Lower lobe of right lung (tissue), 2 donors: ENCODE measurements at regions not wholly inside any gene's neighbourhood (a gene's known extent, or its start where the extent isn't known, plus 50 kb on each side); places are given as distances from the start of the nearest gene placed in this dataset.

Experiments
- ATAC-seq, 2 donors: fragments of 200-7000 bp; cut with Tn5 transposase; one replicate each; pipeline ENCODE4 v1.9.1; 2020 to 2022; ENCODE audit warnings: mild to moderate bottlenecking in 2 of 2, moderate library complexity in 2 of 2
- DNase-seq: peaks from one replicate; pipeline ENCODE4 v3.0.0-alpha.2; 2020
- H3K27ac ChIP-seq: fragments of 200-600 bp; one replicate; pipeline ENCODE4 v1.8.0; 2022
- H3K27me3 ChIP-seq: fragments of 200-600 bp; one replicate; pipeline ENCODE4 v1.8.0; 2022; ENCODE audit warnings: low read depth
- H3K36me3 ChIP-seq: fragments of 200-600 bp; one replicate; pipeline ENCODE4 v1.8.0; 2022; ENCODE audit warnings: mild to moderate bottlenecking
- H3K4me1 ChIP-seq: fragments of 200-600 bp; one replicate; pipeline ENCODE4 v1.8.0; 2022
- H3K4me3 ChIP-seq: fragments of 200-600 bp; one replicate; pipeline ENCODE4 v1.8.0; 2022; ENCODE audit warnings: mild to moderate bottlenecking
- H3K9me3 ChIP-seq: fragments of 200-600 bp; one replicate; pipeline ENCODE4 v1.8.0; 2022
- CTCF ChIP-seq: fragments of 200-600 bp; IDR thresholded peaks from one replicate; pipeline ENCODE4 v1.8.0; 2022; ENCODE audit warnings: antibody characterized with exemption, mild to moderate bottlenecking
- intact Hi-C: fragments of 100-400 bp; cut with DNase I; formaldehyde crosslinking; loops from one replicate; pipeline ENCODE4 v1.11.0; 2022
- donor health status: DM: no; HTN: yes; CAD: no; lungs with severe emphysema.

GRCh38 chr4:160299177-160299576, 1196.3 kb downstream of the RAPGEF2 start:
- H3K4me1 ChIP-seq: no peaks in the 10 kb centered on the region
- DNase-seq: no peak

GRCh38 chr4:160299608-160300007, 1196.7 kb downstream of the RAPGEF2 start:
- intact Hi-C loops: no loop called here
- Histone ChIP-seq H3K36me3 (no peaks in the 10 kb centered on the region), H3K4me3 (no peak overlapping the region), H3K27me3 (no peaks in the 10 kb centered on the region), H3K9me3 (no peaks in the 10 kb centered on the region), H3K4me1 (no peaks in the 10 kb centered on the region), H3K27ac (no peak overlapping the region)
- DNase-seq (no peak), ATAC-seq (no peak)
- no peak for TF ChIP-seq CTCF

More at GRCh38 chr4:160299177-160299576, 1196.3 kb downstream of the RAPGEF2 start:
- H3K27ac ChIP-seq: no peak overlapping the region
- H3K36me3 ChIP-seq: no peaks in the 10 kb centered on the region
- H3K4me3 ChIP-seq: no peak overlapping the region
- ATAC-seq: no peak
- intact Hi-C loops: no loop called here
- no peaks in the 10 kb centered on the region for H3K27me3 ChIP-seq
- TF ChIP-seq CTCF: no peak
- H3K9me3 ChIP-seq: no peaks in the 10 kb centered on the region

DNA sequence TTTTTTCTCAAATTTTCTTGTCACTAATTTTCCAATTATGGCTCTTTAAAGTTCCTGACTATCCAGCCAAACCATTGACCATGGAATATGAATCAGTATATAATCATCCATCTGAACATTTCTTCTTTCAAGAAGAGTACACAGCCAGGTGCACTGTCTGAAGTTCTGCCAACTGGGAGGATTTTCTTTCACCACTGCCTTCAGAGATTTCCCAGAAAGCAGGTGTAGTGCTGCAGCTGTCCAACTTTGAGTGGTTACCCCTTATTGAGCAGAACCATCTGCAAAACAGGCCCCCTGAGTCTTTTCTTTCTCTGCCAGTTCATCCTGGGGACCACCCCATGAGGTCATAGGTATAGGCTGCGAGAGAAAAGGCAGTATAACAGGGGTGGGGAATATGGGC, 1213.2 kb downstream of the RAPGEF2 start:
- Histone ChIP-seq H3K4me3 (no peak overlapping the region), H3K4me1 (no peaks in the 10 kb centered on the region), H3K9me3 (no peaks in the 10 kb centered on the region), H3K27ac (no peak overlapping the region), H3K36me3 (no peaks in the 10 kb centered on the region), H3K27me3 (no peaks in the 10 kb centered on the region)
- ATAC-seq: no peak
- no peak for DNase-seq
- intact Hi-C loops: no loop called here
- TF ChIP-seq CTCF: no peak

- H3K4me1 ChIP-seq: no peaks in the 10 kb centered on the region
- no peak for ATAC-seq
- H3K27ac ChIP-seq: no peak overlapping the region
- H3K36me3 ChIP-seq: no peaks in the 10 kb centered on the region
- no peaks in the 10 kb centered on the region for H3K27me3 ChIP-seq
- intact Hi-C loops: no loop called here
- no peak for DNase-seq
- H3K9me3 ChIP-seq: no peaks in the 10 kb centered on the region
- H3K4me3 ChIP-seq: no peak overlapping the region
- TF ChIP-seq CTCF: no peak
Observed at GRCh38 chr4:160318567-160319220, 1215.8 kb downstream of the RAPGEF2 start.

- H3K9me3 ChIP-seq: no peaks in the 10 kb centered on the region
- no peak overlapping the region for H3K4me3 ChIP-seq
- no peak overlapping the region for H3K27ac ChIP-seq
- no peaks in the 10 kb centered on the region for H3K4me1 ChIP-seq
- intact Hi-C loops: no loop called here
- H3K36me3 ChIP-seq: no peaks in the 10 kb centered on the region
- TF ChIP-seq CTCF: no peak
- no peak for ATAC-seq
- DNase-seq: no peak
- no peaks in the 10 kb centered on the region for H3K27me3 ChIP-seq
Observed at GRCh38 chr4:160319221-160319867, 1216.5 kb downstream of the RAPGEF2 start.
